ENCODE measurements at regions not wholly inside any gene's neighbourhood (a gene's known extent, or its start where the extent isn't known, plus 50 kb on each side); places are given as distances from the start of the nearest gene placed in this dataset.

GRCh38 chr2:780002-780401 lies 102.8 kb upstream of the TMEM18 start:
- TF ChIP-seq, protein P1, sequence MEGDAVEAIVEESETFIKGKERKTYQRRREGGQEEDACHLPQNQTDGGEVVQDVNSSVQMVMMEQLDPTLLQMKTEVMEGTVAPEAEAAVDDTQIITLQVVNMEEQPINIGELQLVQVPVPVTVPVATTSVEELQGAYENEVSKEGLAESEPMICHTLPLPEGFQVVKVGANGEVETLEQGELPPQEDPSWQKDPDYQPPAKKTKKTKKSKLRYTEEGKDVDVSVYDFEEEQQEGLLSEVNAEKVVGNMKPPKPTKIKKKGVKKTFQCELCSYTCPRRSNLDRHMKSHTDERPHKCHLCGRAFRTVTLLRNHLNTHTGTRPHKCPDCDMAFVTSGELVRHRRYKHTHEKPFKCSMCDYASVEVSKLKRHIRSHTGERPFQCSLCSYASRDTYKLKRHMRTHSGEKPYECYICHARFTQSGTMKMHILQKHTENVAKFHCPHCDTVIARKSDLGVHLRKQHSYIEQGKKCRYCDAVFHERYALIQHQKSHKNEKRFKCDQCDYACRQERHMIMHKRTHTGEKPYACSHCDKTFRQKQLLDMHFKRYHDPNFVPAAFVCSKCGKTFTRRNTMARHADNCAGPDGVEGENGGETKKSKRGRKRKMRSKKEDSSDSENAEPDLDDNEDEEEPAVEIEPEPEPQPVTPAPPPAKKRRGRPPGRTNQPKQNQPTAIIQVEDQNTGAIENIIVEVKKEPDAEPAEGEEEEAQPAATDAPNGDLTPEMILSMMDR (IDR thresholded peaks at IDR 0.05; ENCODE audit: low read length, missing control alignments) = no peak
- no peak for DNase-seq (ENCODE audit: low read depth)
- H3K4me3 ChIP-seq (replicated peaks; ENCODE audit: low read depth, low read length) = no peak overlapping the region

DNA sequence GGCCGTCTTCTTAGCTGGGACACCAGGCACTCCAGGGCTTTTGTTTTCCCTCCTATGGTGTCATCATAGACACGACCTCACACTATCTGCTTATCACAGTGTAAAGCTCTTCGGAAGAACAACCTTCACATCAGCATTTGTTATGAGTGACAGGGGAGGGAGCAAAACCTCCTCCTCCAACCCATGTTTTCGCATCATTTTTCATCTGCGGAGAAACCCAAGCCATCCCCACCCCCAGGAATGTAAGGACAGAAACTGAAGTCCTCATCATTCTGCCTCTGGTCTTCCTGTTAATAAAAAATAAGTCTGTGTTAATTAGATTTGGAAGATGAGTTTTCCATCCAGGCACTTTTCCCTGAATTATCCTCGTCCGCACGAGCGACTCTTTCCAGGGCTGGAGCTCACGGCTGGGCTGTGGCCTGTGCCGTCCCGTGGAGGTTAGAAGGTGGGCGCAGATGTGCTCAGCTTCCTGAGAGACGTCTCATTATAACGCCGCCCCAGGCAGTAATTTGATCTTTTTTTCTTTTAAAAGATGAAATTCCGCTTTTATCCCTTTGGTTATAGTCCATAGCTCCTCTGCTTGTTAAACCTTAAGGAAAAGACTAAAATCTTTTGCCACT lies 101.6 kb upstream of the TMEM18 start:
- TF ChIP-seq, protein P1 (IDR thresholded peaks at IDR 0.05; ENCODE audit: low read length, missing control alignments) = no peak
- no peak overlapping the region for H3K4me3 ChIP-seq (replicated peaks; ENCODE audit: low read depth, low read length)
- DNase-seq (ENCODE audit: low read depth) = no peak

DNA sequence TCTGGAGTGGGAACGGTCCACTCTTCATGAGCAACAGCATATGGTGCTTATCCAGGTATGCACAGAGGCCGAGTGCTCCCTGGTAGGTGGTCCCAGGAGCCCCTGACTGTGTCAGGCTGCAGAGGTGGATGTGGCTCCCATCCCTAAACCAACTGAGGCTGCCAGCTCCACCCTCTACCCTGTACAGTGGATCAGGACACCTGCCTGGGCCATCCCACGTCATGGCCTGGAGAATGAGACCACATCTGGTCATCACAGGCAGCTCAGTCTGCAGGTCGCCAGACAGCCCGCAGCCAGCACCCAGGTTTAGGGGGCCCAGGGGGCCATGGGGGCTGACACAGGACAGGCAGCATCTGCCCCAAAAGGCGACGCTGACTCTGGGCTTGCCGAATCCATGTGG lies 100.3 kb upstream of the TMEM18 start:
- no peak for DNase-seq (ENCODE audit: low read depth)
- TF ChIP-seq, protein P1 (IDR thresholded peaks at IDR 0.05; ENCODE audit: low read length, missing control alignments) = no peak
- no peak overlapping the region for H3K4me3 ChIP-seq (replicated peaks; ENCODE audit: low read depth, low read length)

DNA sequence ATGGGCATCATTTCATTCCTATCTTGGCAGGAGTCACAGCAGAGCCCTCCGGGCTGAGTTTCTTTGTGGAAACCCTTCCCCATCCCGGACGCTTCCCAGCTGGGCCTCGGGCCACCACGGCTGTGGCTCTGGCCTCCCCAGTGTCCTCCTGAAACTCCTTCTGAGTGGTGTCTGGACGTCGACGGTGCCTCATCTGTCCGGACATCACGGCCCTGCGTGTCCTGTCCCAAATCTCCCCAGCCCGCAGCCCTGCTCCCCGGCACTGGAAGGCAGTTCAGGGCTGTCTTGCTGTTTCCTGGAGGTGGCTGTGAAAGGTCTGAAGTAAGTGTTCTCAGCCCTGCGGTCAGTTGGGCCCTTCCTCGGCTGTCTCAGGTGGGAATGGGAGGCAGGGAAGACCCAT lies 99.8 kb upstream of the TMEM18 start:
- no peak for DNase-seq (ENCODE audit: low read depth)
- no peak overlapping the region for H3K4me3 ChIP-seq (replicated peaks; ENCODE audit: low read depth, low read length)
- TF ChIP-seq, protein P1 (IDR thresholded peaks at IDR 0.05; ENCODE audit: low read length, missing control alignments) = no peak

- TF ChIP-seq, protein P1 (IDR thresholded peaks at IDR 0.05; ENCODE audit: low read length, missing control alignments) = no peak
- DNase-seq (ENCODE audit: low read depth) = no peak
- no peak overlapping the region for H3K4me3 ChIP-seq (replicated peaks; ENCODE audit: low read depth, low read length)
These were observed 99.3 kb upstream of the TMEM18 start for GRCh38 chr2:776487-776886.

GRCh38 chr2:776038-776437 lies 98.8 kb upstream of the TMEM18 start:
- no peak overlapping the region for H3K4me3 ChIP-seq (replicated peaks; ENCODE audit: low read depth, low read length)
- DNase-seq (ENCODE audit: low read depth) = no peak
- TF ChIP-seq, protein P1 (IDR thresholded peaks at IDR 0.05; ENCODE audit: low read length, missing control alignments) = no peak

GRCh38 chr2:774436-774835 lies 97.2 kb upstream of the TMEM18 start:
- no peak overlapping the region for H3K4me3 ChIP-seq (replicated peaks; ENCODE audit: low read depth, low read length)
- no peak for DNase-seq (ENCODE audit: low read depth)
- TF ChIP-seq, protein P1 (IDR thresholded peaks at IDR 0.05; ENCODE audit: low read length, missing control alignments) = no peak
